HEK293 (cell line): ENCODE measurements at regions not wholly inside any gene's neighbourhood (a gene's known extent, or its start where the extent isn't known, plus 50 kb on each side); places are given as distances from the start of the nearest gene placed in this dataset.

Source experiments
- CTCF ChIA-PET: fragments of 350-600 bp; formaldehyde crosslinking; extraction: SDS; loops from one replicate; lab custom pipeline; 2021; ENCODE audit warnings: antibody characterized with exemption; lab: Yijun Ruan, JAX
- POLR2A ChIA-PET: fragments of 300-600 bp; formaldehyde crosslinking; extraction: SDS; loops from one replicate; lab custom pipeline; 2020; ENCODE audit warnings: antibody characterized with exemption, inconsistent platforms; lab: Yijun Ruan, JAX
- H3K27ac ChIP-seq: fragments of 200-500 bp; sonication (Bioruptor generic); 2 replicates; pipeline ENCODE4 v1.5.1; 2014; ENCODE audit warnings: low read depth, low read length, control low read depth, inconsistent platforms; ENCODE audit errors: extremely low read depth
- H3K36me3 ChIP-seq, 2 experiments: fragments of 200-500 bp in 1 of 2; sonication (Bioruptor generic) in 1 of 2; 1 replicate in 1 of 2; 2 replicates in 1 of 2; pipeline ENCODE4 v1.5.1; 2014 to 2017; ENCODE audit warnings: inconsistent platforms in 2 of 2, low read length in 2 of 2; ENCODE audit not compliant: control insufficient read depth in 2 of 2, insufficient read depth in 1 of 2
- H3K4me1 ChIP-seq: fragments of 200-500 bp; sonication (Bioruptor generic); 2 replicates; pipeline ENCODE4 v1.5.1; 2014; ENCODE audit warnings: mild to moderate bottlenecking, low read length, inconsistent platforms; ENCODE audit not compliant: control insufficient read depth, insufficient read depth
- H3K4me3 ChIP-seq: 2 replicates; pipeline ENCODE4 v1.5.1; 2011; ENCODE audit warnings: low read depth, mild to moderate bottlenecking, control low read depth, low read length, moderate library complexity
- H3K9me3 ChIP-seq: fragments of 200-500 bp; sonication (Bioruptor generic); 2 replicates; pipeline ENCODE4 v1.5.1; 2014; ENCODE audit warnings: low read depth, low read length, inconsistent platforms; ENCODE audit not compliant: control insufficient read depth, insufficient read depth
- MYNN ChIP-seq: fragments of 450-650 bp; formaldehyde crosslinking; IDR thresholded peaks from 2 replicates; pipeline ENCODE4 v1.5.1; 2016; ENCODE audit warnings: missing biosample characterization, missing genetic modification characterization, borderline replicate concordance
- REPIN1 ChIP-seq: fragments of 450-650 bp; formaldehyde crosslinking; IDR thresholded peaks from 2 replicates; pipeline ENCODE4 v1.5.1; 2017; ENCODE audit warnings: missing biosample characterization, missing genetic modification characterization, low read depth
- SCRT2 ChIP-seq: fragments of 450-650 bp; formaldehyde crosslinking; IDR thresholded peaks from 2 replicates; pipeline ENCODE4 v1.5.1; 2016; ENCODE audit warnings: missing biosample characterization, missing genetic modification characterization
- YY1 ChIP-seq: fragments of 450-650 bp; formaldehyde crosslinking; IDR thresholded peaks from 2 replicates; pipeline ENCODE4 v1.5.1; 2018; ENCODE audit warnings: missing biosample characterization, missing genetic modification characterization
- ZBTB20 ChIP-seq: fragments of 450-650 bp; formaldehyde crosslinking; IDR thresholded peaks from 2 replicates; pipeline ENCODE4 v1.5.1; 2016; ENCODE audit warnings: missing biosample characterization, missing genetic modification characterization
- ZBTB7A ChIP-seq: fragments of 450-650 bp; formaldehyde crosslinking; IDR thresholded peaks from 2 replicates; pipeline ENCODE4 v1.5.1; 2016; ENCODE audit warnings: low read depth, missing biosample characterization, missing genetic modification characterization
- ZFP37 ChIP-seq: fragments of 450-650 bp; formaldehyde crosslinking; IDR thresholded peaks from 2 replicates; pipeline ENCODE4 v1.5.1; 2016; ENCODE audit warnings: missing biosample characterization, missing genetic modification characterization
- ZNF112 ChIP-seq: fragments of 450-650 bp; formaldehyde crosslinking; IDR thresholded peaks from 2 replicates; pipeline ENCODE4 v1.5.0; 2017; ENCODE audit warnings: missing biosample characterization, missing genetic modification characterization
- ZNF488 ChIP-seq: fragments of 450-650 bp; formaldehyde crosslinking; IDR thresholded peaks from 2 replicates; pipeline ENCODE4 v1.5.1; 2016; ENCODE audit warnings: missing biosample characterization, missing genetic modification characterization
- ZNF555 ChIP-seq: fragments of 450-650 bp; formaldehyde crosslinking; conservative IDR thresholded peaks from 2 replicates; pipeline ENCODE4 v1.5.1; 2017; ENCODE audit warnings: missing biosample characterization, mild to moderate bottlenecking, missing genetic modification characterization, inconsistent platforms
- ZNF561 ChIP-seq: fragments of 450-650 bp; IDR thresholded peaks from 2 replicates; pipeline ENCODE4 v1.5.1; 2018; ENCODE audit warnings: missing biosample characterization, missing genetic modification characterization, borderline replicate concordance
- ZNF610 ChIP-seq: fragments of 450-650 bp; formaldehyde crosslinking; IDR thresholded peaks from 2 replicates; pipeline ENCODE4 v1.5.1; 2016; ENCODE audit warnings: missing biosample characterization, missing genetic modification characterization, borderline replicate concordance
- ZNF785 ChIP-seq: fragments of 450-650 bp; formaldehyde crosslinking; IDR thresholded peaks from 2 replicates; pipeline ENCODE4 v1.5.1; 2016; ENCODE audit warnings: missing biosample characterization, missing genetic modification characterization
- ZSCAN23 ChIP-seq: fragments of 450-650 bp; formaldehyde crosslinking; IDR thresholded peaks from 2 replicates; pipeline ENCODE4 v1.5.1; 2016; ENCODE audit warnings: missing biosample characterization, missing genetic modification characterization
- TF ChIP-seq, protein P1 (sequence below): fragments of 450-650 bp; formaldehyde crosslinking; IDR thresholded peaks from 2 replicates; pipeline ENCODE4 v1.5.1; 2016; ENCODE audit warnings: missing biosample characterization, missing genetic modification characterization
- TF ChIP-seq, protein P2 (sequence below): fragments of 450-650 bp; formaldehyde crosslinking; IDR thresholded peaks from 2 replicates; pipeline ENCODE4 v1.5.1; 2016; ENCODE audit warnings: missing biosample characterization, missing genetic modification characterization
- TF ChIP-seq, protein P3 (sequence below): fragments of 450-650 bp; formaldehyde crosslinking; IDR thresholded peaks from 2 replicates; pipeline ENCODE4 v1.5.1; 2016; ENCODE audit warnings: missing biosample characterization, missing genetic modification characterization

- TF ChIP-seq, protein P1, sequence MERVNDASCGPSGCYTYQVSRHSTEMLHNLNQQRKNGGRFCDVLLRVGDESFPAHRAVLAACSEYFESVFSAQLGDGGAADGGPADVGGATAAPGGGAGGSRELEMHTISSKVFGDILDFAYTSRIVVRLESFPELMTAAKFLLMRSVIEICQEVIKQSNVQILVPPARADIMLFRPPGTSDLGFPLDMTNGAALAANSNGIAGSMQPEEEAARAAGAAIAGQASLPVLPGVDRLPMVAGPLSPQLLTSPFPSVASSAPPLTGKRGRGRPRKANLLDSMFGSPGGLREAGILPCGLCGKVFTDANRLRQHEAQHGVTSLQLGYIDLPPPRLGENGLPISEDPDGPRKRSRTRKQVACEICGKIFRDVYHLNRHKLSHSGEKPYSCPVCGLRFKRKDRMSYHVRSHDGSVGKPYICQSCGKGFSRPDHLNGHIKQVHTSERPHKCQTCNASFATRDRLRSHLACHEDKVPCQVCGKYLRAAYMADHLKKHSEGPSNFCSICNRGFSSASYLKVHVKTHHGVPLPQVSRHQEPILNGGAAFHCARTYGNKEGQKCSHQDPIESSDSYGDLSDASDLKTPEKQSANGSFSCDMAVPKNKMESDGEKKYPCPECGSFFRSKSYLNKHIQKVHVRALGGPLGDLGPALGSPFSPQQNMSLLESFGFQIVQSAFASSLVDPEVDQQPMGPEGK (tag by site-specific recombination) = no peak
- TF ChIP-seq ZNF785 (tag by site-specific recombination) = no peak
- TF ChIP-seq MYNN (tag by site-specific recombination) = no peak
- TF ChIP-seq, protein P2, sequence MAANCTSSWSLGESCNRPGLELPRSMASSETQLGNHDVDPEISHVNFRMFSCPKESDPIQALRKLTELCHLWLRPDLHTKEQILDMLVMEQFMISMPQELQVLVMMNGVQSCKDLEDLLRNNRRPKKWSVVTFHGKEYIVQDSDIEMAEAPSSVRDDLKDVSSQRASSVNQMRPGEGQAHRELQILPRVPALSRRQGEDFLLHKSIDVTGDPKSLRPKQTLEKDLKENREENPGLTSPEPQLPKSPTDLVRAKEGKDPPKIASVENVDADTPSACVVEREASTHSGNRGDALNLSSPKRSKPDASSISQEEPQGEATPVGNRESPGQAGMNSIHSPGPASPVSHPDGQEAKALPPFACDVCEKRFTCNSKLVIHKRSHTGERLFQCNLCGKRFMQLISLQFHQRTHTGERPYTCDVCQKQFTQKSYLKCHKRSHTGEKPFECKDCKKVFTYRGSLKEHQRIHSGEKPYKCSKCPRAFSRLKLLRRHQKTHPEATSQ (tag by site-specific recombination) = no peak
- TF ChIP-seq ZNF488 (tag by site-specific recombination) = no peak
- TF ChIP-seq REPIN1 (tag by site-specific recombination) = no peak
These were observed 570.3 kb downstream of the EBF1 start (continued) for GRCh38 chr5:158529454-158529853.

DNA sequence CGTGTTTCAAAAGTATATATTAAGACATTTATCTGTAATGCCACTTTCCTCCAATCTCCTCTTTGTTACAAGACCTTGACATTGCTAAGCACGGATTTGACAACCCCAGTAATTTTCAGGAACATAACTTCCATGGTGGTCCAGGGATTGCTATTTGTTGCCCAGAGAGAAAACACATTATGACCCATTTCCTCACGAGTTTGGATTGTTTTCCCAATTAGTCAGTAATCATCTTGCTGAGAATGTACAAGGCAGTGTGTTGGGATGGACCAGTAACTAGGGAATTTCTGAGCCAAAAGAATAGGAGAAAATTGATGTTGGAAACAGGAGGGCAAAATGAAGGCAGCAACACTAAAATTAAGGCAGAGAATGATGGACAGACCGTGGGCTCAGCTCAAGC lies 574.1 kb downstream of the EBF1 start:
- Histone ChIP-seq H3K9me3 (no peaks in the 10 kb centered on the region), H3K4me1 (no peaks in the 10 kb centered on the region), H3K4me3 (no peak overlapping the region), H3K36me3 (no peaks in the 10 kb centered on the region), H3K27ac (no peak overlapping the region)
- ChIA-PET POLR2A (no interaction called here), CTCF (interaction anchor here (1.2 kb wide), 1 partner anchor 451 kb away, joined by 3 read pairs; no protein-coding TSS in a partner anchor)
- TF ChIP-seq ZNF112 (tag by site-specific recombination) = no peak
- TF ChIP-seq, protein P3, sequence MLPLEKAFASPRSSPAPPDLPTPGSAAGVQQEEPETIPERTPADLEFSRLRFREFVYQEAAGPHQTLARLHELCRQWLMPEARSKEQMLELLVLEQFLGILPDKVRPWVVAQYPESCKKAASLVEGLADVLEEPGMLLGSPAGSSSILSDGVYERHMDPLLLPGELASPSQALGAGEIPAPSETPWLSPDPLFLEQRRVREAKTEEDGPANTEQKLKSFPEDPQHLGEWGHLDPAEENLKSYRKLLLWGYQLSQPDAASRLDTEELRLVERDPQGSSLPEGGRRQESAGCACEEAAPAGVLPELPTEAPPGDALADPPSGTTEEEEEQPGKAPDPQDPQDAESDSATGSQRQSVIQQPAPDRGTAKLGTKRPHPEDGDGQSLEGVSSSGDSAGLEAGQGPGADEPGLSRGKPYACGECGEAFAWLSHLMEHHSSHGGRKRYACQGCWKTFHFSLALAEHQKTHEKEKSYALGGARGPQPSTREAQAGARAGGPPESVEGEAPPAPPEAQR (tag by site-specific recombination) = no peak
- no peak for TF ChIP-seq ZBTB7A (tag by site-specific recombination)
- TF ChIP-seq ZNF561 = no peak
- no peak for TF ChIP-seq ZNF610
- TF ChIP-seq ZNF555 (tag by site-specific recombination) = no peak
- TF ChIP-seq YY1 = no peak
- TF ChIP-seq ZSCAN23 = no peak
- no peak for TF ChIP-seq ZFP37 (tag by site-specific recombination)
- TF ChIP-seq ZBTB20 (tag by site-specific recombination) = no peak

GRCh38 chr5:158524070-158524469 lies 575.6 kb downstream of the EBF1 start:
- ChIA-PET POLR2A (no interaction called here), CTCF (no interaction called here)
- TF ChIP-seq SCRT2 = no peak
- TF ChIP-seq, all 188 proteins: peak for 0
- Histone ChIP-seq H3K4me3 (no peak overlapping the region), H3K4me1 (no peaks in the 10 kb centered on the region), H3K27ac (no peak overlapping the region), H3K36me3 (no peaks in the 10 kb centered on the region), H3K9me3 (no peaks in the 10 kb centered on the region)
